ENCODE measurements at regions not wholly inside any gene's neighbourhood (a gene's known extent, or its start where the extent isn't known, plus 50 kb on each side); places are given as distances from the start of the nearest gene placed in this dataset.

DNA sequence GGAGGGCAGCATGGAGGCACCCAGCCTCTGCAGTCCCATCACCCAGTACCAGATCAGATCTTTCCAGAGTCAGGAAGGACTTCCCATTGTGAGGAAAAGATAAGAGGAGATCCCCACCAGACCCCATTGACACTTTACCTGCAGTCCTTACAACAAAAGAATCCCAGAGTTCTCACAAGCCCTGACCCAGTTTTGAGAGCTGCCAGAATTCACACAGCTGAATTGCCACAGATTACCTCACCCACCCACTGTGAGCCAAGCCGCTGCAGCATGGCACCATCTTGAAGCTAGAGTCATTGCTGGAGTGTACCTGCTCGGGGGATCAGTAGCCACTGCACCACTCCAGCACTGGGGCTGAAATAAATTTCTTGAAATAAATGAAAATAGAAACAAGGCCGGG is 91.8 kb upstream of the UBASH3B start:
- CTCF ChIA-PET (ENCODE audit: low intra/inter-chr PET ratio) = no interaction called here
- FAIRE-seq (no peak), ATAC-seq (no peak), DNase-seq (ENCODE audit: extremely low read depth in 1 of 4, low spot score in 3 of 4) (no peak)
- H3K9me3 ChIP-seq (replicated peaks; ENCODE audit: control insufficient read depth, insufficient read depth, low read depth, low read length) = no peaks in the 10 kb centered on the region
- no peaks in the 10 kb centered on the region for H3K4me1 ChIP-seq (replicated peaks in 1 of 2; ENCODE audit: control insufficient read depth in 2 of 2, insufficient read depth in 2 of 2, low read length in 2 of 2)
- POLR2A ChIA-PET = no interaction called here
- no peak overlapping the region for H3K4me2 ChIP-seq (ENCODE audit: insufficient read depth, low read length)
- H2AFZ ChIP-seq (ENCODE audit: low read depth, low read length) = no peak overlapping the region
- H3K27me3 ChIP-seq (ENCODE audit: control insufficient read depth in 2 of 2, insufficient read depth in 2 of 2, low read length in 2 of 2) = no peaks in the 10 kb centered on the region
- no peaks in the 10 kb centered on the region for H3K36me3 ChIP-seq (ENCODE audit: control insufficient read depth, insufficient read depth, low read length)
- whole genome bisulfite sequencing (ENCODE audit: insufficient coverage, low coverage, missing lambda C conversion rate) = 0% methylated on average over 3 of the region's 3 CpGs
- no peak overlapping the region for H3K4me3 ChIP-seq
- no peak overlapping the region for H3K27ac ChIP-seq (ENCODE audit: extremely low read depth, low read depth, low read length)
- BruUV-seq (replicated peaks) = no TSS peak
- H3K79me2 ChIP-seq (ENCODE audit: control insufficient read depth, insufficient read depth, low read length) = no peaks in the 10 kb centered on the region
- in situ Hi-C loops (cut with MboI) (no loop called here), intact Hi-C loops (cut with micrococcal nuclease) (no loop called here)
- TF ChIP-seq ZNF140 (CRISPR knock-in tag; IDR thresholded peaks at IDR 0.05) = no peak
- no peak for TF ChIP-seq ASH1L (IDR thresholded peaks at IDR 0.05; ENCODE audit: borderline replicate concordance, low read depth, partially characterized antibody)
- no peak for TF ChIP-seq ETS1 (conservative IDR thresholded peaks at IDR 0.05; ENCODE audit: control insufficient read depth, low read depth, low read length)
- H3K9me1 ChIP-seq (ENCODE audit: control insufficient read depth, insufficient read depth, low read length) = no peaks in the 10 kb centered on the region
- H3K9ac ChIP-seq (ENCODE audit: insufficient read depth in 1 of 2, low read depth in 2 of 2, low read length in 2 of 2) = no peak overlapping the region
- no peaks in the 10 kb centered on the region for H4K20me1 ChIP-seq (replicated peaks; ENCODE audit: control insufficient read depth, insufficient read depth, low read length)

DNA sequence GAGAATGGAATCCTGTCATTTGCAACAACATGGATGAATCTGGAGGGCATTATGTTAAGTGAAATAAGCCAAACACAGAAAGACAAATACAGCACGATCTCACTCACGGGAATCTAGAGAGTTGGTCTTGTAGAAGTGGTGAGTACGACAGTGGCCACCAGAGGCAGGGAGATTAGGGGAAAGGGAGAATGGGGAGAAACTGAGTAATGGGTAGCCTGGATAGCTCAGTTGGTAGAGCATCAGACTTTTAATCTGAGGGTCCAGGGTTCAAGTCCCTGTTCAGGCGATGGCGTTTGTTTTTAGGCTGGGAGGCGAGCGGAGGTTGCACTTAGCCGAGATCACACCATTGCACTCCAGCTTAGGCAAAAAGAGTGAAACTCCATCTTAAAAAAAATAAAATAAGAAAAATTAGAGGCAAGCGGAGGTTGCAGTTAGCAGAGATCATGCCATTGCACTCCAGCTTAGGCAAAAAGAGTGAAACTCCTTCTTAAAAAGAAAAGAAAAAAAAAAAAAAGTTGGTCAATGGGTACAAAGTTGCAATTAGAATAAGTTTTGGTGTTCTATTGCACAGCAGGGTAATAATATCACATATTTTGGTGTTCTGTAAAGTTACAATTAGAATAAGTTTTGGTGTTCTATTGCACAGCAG is 95.7 kb upstream of the UBASH3B start:
- ATAC-seq (peak; percentile 60; the same call in 2 of the 3 replicates), FAIRE-seq (no peak), DNase-seq (ENCODE audit: extremely low read depth in 1 of 4, low spot score in 3 of 4) (peak in 2 of 4 experiments; percentile 12 to 26)
- Histone ChIP-seq H3K27ac (ENCODE audit: extremely low read depth, low read depth, low read length) (no peak overlapping the region), H3K9me1 (ENCODE audit: control insufficient read depth, insufficient read depth, low read length) (no peaks in the 10 kb centered on the region), H3K36me3 (ENCODE audit: control insufficient read depth, insufficient read depth, low read length) (no peaks in the 10 kb centered on the region), H2AFZ (ENCODE audit: low read depth, low read length) (no peak overlapping the region), H4K20me1 (replicated peaks; ENCODE audit: control insufficient read depth, insufficient read depth, low read length) (no peaks in the 10 kb centered on the region), H3K27me3 (ENCODE audit: control insufficient read depth in 2 of 2, insufficient read depth in 2 of 2, low read length in 2 of 2) (no peaks in the 10 kb centered on the region), H3K4me3 (peak overlapping the region; percentile 10; the same call in 1 of the 2 replicates), H3K9ac (ENCODE audit: insufficient read depth in 1 of 2, low read depth in 2 of 2, low read length in 2 of 2) (no peak overlapping the region), H3K4me1 (replicated peaks in 1 of 2; ENCODE audit: control insufficient read depth in 2 of 2, insufficient read depth in 2 of 2, low read length in 2 of 2) (peaks cover 0 to 5% of the 10 kb centered on the region in 2 experiments; a peak in 2 of 5 replicates), H3K4me2 (ENCODE audit: insufficient read depth, low read length) (no peak overlapping the region), H3K9me3 (replicated peaks; ENCODE audit: control insufficient read depth, insufficient read depth, low read depth, low read length) (no peaks in the 10 kb centered on the region), H3K79me2 (ENCODE audit: control insufficient read depth, insufficient read depth, low read length) (no peaks in the 10 kb centered on the region)
- intact Hi-C loops (cut with micrococcal nuclease) (no loop called here), in situ Hi-C loops (cut with MboI) (no loop called here)
- under 1% methylated on average over 9 of the region's 9 CpGs for WGBS (ENCODE audit: insufficient coverage, low coverage, missing lambda C conversion rate)
- ChIA-PET CTCF (ENCODE audit: low intra/inter-chr PET ratio) (no interaction called here), POLR2A (no interaction called here)
- no TSS peak for BruUV-seq (replicated peaks)
- TF ChIP-seq POLR3A (IDR thresholded peaks at IDR 0.05; ENCODE audit: borderline replicate concordance, extremely low read depth, insufficient read depth, insufficient read length) (peak; percentile 76), KLF13 (tag; IDR thresholded peaks at IDR 0.05; ENCODE audit: borderline replicate concordance, low read depth) (no peak)

Data from K562 (cell line).